OCI-LY3 (cell line): ENCODE measurements at regions not wholly inside any gene's neighbourhood (a gene's known extent, or its start where the extent isn't known, plus 50 kb on each side); places are given as distances from the start of the nearest gene placed in this dataset.

Experiments
- H2AFZ ChIP-seq: fragments of 200-600, 300-600 bp; shearing (Covaris generic); 2 replicates; pipeline ENCODE4 v1.6.0; 2014; ENCODE audit warnings: antibody characterized with exemption, low read depth, low read length
- H3K27ac ChIP-seq: fragments of 200-600, 300-600 bp; sonication (generic); 2 replicates; pipeline ENCODE4 v1.5.1; 2014; ENCODE audit warnings: mild to moderate bottlenecking, low read length, moderate library complexity, mixed read lengths
- H3K27me3 ChIP-seq: fragments of 200-600, 300-600 bp; sonication (generic); 2 replicates; pipeline ENCODE4 v1.6.1; 2014; ENCODE audit warnings: low read depth, low read length, mixed read lengths
- H3K36me3 ChIP-seq: fragments of 200-600, 300-600 bp; sonication (generic); replicated peaks from 2 replicates; pipeline ENCODE3; 2014; ENCODE audit warnings: low read depth, low read length, mixed read lengths
- H3K4me1 ChIP-seq: fragments of 300-600, 200-600 bp; sonication (generic); 2 replicates; pipeline ENCODE4 v1.6.1; 2014; ENCODE audit warnings: low read length, mixed read lengths
- H3K4me2 ChIP-seq: fragments of 200-600, 300-600 bp; sonication (generic); 2 replicates; pipeline ENCODE4 v1.6.1; 2014; ENCODE audit warnings: low read length, mixed read lengths
- H3K4me3 ChIP-seq: fragments of 300-600, 200-600 bp; sonication (generic); 2 replicates; pipeline ENCODE4 v1.5.1; 2014; ENCODE audit warnings: antibody characterized with exemption, mild to moderate bottlenecking, low read length, moderate library complexity
- H3K79me2 ChIP-seq: fragments of 300-600, 200-600 bp; shearing (Covaris generic); 2 replicates; pipeline ENCODE4 v1.6.1; 2014; ENCODE audit warnings: mild to moderate bottlenecking, low read length, mixed read lengths
- H3K9ac ChIP-seq: fragments of 300-600, 200-600 bp; shearing (Covaris generic); 2 replicates; pipeline ENCODE4 v1.6.0; 2014; ENCODE audit warnings: mild to moderate bottlenecking, low read length, moderate library complexity
- H3K9me3 ChIP-seq: fragments of 200-600, 300-600 bp; shearing (Covaris generic); 2 replicates; pipeline ENCODE4 v1.6.1; 2014; ENCODE audit warnings: low read length, mixed read lengths; ENCODE audit not compliant: insufficient read depth
- H4K20me1 ChIP-seq: fragments of 200-600, 300-600 bp; sonication (generic); 2 replicates; pipeline ENCODE4 v1.6.1; 2016; ENCODE audit warnings: low read length, mixed read lengths; ENCODE audit not compliant: insufficient read depth
- CTCF ChIP-seq: fragments of 200-600, 300-600 bp; sonication (generic); IDR thresholded peaks from 2 replicates; pipeline ENCODE4 v1.5.1; 2014; ENCODE audit warnings: antibody characterized with exemption, low read length, low read depth
- EZH2phosphoT487 ChIP-seq: fragments of 200-600 bp; shearing (Covaris generic); IDR thresholded peaks from 2 replicates; pipeline ENCODE4 v1.6.1; 2018; ENCODE audit warnings: antibody characterized with exemption, mixed run types, low read depth

DNA sequence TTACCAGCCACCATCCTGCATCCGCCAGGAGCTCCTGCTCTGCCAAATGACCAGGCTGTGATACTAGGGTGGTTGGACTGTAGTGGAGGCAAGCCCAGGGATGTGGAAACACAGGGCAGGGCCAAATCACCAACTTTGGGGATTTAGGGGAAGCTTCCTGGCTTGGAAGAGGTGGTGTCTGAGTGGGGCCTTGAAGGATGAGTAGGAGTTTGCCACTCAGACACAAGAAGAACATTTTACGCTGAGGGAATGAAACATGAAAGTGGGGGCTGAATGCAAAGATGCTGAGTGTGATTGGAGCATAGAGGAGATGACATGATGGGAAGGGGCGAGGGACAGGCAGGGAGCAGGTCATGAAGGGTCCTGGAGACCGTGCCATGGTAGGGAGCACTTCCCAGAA lies 329.5 kb downstream of the RPS24 start:
- Histone ChIP-seq H3K27me3 (peaks cover 14% of the 10 kb centered on the region), H3K4me2 (no peak overlapping the region), H4K20me1 (no peaks in the 10 kb centered on the region), H3K36me3 (no peaks in the 10 kb centered on the region), H3K79me2 (no peaks in the 10 kb centered on the region), H3K9ac (no peak overlapping the region), H2AFZ (no peak overlapping the region), H3K4me3 (no peak overlapping the region), H3K27ac (no peak overlapping the region), H3K4me1 (no peaks in the 10 kb centered on the region), H3K9me3 (no peaks in the 10 kb centered on the region)
- TF ChIP-seq CTCF = no peak
- TF ChIP-seq EZH2phosphoT487 = no peak

- no peaks in the 10 kb centered on the region for H3K79me2 ChIP-seq
- H3K4me3 ChIP-seq = no peak overlapping the region
- H3K27me3 ChIP-seq = peaks cover 11% of the 10 kb centered on the region
- H3K4me1 ChIP-seq = no peaks in the 10 kb centered on the region
- no peak overlapping the region for H2AFZ ChIP-seq
- no peak overlapping the region for H3K4me2 ChIP-seq
- no peak overlapping the region for H3K27ac ChIP-seq
- H3K9ac ChIP-seq = no peak overlapping the region
- no peaks in the 10 kb centered on the region for H3K36me3 ChIP-seq
- H4K20me1 ChIP-seq = no peaks in the 10 kb centered on the region
- TF ChIP-seq EZH2phosphoT487 = no peak
- H3K9me3 ChIP-seq = no peaks in the 10 kb centered on the region
Measured at GRCh38 chr10:78365694-78366093, 332.0 kb downstream of the RPS24 start.

DNA sequence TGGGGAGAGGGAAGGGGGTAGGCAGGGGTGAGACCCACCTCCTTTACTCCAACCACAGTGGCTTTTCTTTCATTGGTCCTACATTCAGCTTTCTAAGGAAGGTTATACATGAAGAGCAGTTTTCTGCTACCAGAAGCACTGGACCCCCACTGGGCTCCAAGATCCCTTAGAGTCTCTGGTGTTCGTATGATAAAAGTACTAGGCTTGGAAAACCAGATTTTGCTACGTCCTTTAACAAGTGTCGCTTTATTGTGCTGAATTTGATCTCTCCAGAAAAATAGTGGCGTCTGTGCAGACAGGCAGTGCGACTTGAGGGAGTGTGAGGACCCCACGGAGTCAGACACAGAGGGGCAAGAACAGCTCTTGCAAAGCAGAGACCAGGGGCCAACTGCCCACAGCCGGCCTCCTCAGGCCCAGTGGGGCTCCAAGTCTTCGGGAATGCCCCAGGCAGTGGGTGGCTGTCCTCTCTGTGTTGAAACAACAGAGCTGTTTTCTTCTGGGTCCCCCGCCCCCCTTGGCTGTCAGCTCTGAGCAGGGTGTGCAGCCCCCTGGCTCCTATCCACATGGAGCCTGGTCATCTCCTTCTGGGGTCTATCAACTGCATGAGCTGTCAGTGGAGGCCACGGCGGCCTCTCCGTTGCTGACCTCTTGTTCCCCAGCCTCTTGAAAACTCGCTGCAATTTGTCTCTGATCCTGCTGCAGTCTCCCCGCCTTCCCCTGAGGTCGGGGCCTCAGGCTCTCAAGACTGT lies 333.2 kb downstream of the RPS24 start:
- no peaks in the 10 kb centered on the region for H3K4me1 ChIP-seq
- no peaks in the 10 kb centered on the region for H3K9me3 ChIP-seq
- no peak overlapping the region for H3K27ac ChIP-seq
- H2AFZ ChIP-seq = no peak overlapping the region
- no peak overlapping the region for H3K9ac ChIP-seq
- no peak overlapping the region for H3K4me2 ChIP-seq
- no peak for TF ChIP-seq CTCF
- no peak for TF ChIP-seq EZH2phosphoT487
- H4K20me1 ChIP-seq = no peaks in the 10 kb centered on the region
- no peaks in the 10 kb centered on the region for H3K79me2 ChIP-seq
- no peak overlapping the region for H3K4me3 ChIP-seq
- H3K36me3 ChIP-seq = no peaks in the 10 kb centered on the region
- peaks cover 11% of the 10 kb centered on the region for H3K27me3 ChIP-seq

DNA sequence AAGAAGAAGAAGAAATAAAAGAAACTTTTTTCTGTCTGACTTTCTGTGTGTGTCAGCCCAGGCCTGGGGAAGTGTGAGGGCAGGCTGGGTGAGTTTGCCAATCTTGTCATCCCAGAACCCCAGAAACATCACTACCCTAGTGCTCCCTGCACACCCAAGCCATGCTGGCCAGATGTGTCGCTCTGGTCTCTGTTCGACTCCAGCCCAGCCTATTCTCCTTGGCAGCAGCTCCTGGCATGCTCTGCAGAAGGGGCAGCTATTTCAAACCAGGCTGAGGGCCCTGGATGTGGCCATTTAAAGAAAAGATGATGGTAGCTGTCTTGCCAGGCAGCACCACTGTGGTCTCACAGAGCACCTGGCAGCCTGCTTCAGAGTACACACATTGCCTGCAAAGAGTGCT lies 334.1 kb downstream of the RPS24 start:
- peaks cover 11% of the 10 kb centered on the region for H3K27me3 ChIP-seq
- no peaks in the 10 kb centered on the region for H3K79me2 ChIP-seq
- H4K20me1 ChIP-seq = no peaks in the 10 kb centered on the region
- no peak overlapping the region for H3K4me2 ChIP-seq
- H3K4me3 ChIP-seq = no peak overlapping the region
- H2AFZ ChIP-seq = no peak overlapping the region
- H3K36me3 ChIP-seq = no peaks in the 10 kb centered on the region
- H3K27ac ChIP-seq = no peak overlapping the region
- no peak for TF ChIP-seq EZH2phosphoT487
- TF ChIP-seq CTCF = no peak
- H3K9ac ChIP-seq = no peak overlapping the region
- H3K4me1 ChIP-seq = no peaks in the 10 kb centered on the region
- no peaks in the 10 kb centered on the region for H3K9me3 ChIP-seq
